Cardiac fibroblast (primary cell): ENCODE measurements at regions not wholly inside any gene's neighbourhood (a gene's known extent, or its start where the extent isn't known, plus 50 kb on each side); places are given as distances from the start of the nearest gene placed in this dataset.

Experiments used
- DNase-seq, 2 donors: peaks; one replicate each; pipeline versions ENCODE4 v3.0.0 to v3.0.0-alpha.2; 2010; ENCODE audit warnings: low read depth in 2 of 2
- H3K4me3 ChIP-seq, 2 donors: replicated peaks in 1 of 2; 1 replicate in 1 of 2; 2 replicates in 1 of 2; pipeline ENCODE4 v1.5.1; 2011; ENCODE audit warnings: low read depth in 2 of 2, low read length in 2 of 2, mild to moderate bottlenecking in 2 of 2, moderate library complexity in 1 of 2
- CTCF ChIP-seq: IDR thresholded peaks from one replicate; pipeline ENCODE4 v1.5.1; 2011; ENCODE audit warnings: low read depth, mild to moderate bottlenecking, low read length, inconsistent platforms

GRCh38 chr7:131236318-131236672, 91.4 kb upstream of the MKLN1 start:
- H3K4me3 ChIP-seq: no peak overlapping the region
- no peak for DNase-seq
- no peak for TF ChIP-seq CTCF

- TF ChIP-seq CTCF: no peak
- DNase-seq: peak; percentile 70 to 90
Measured at GRCh38 chr7:131238347-131238931, 89.2 kb upstream of the MKLN1 start.

GRCh38 chr7:131241386-131241785, 86.3 kb upstream of the MKLN1 start:
- no peak overlapping the region for H3K4me3 ChIP-seq
- no peak for TF ChIP-seq CTCF
- DNase-seq: no peak

More at GRCh38 chr7:131238347-131238931, 89.2 kb upstream of the MKLN1 start:
- H3K4me3 ChIP-seq: no peak overlapping the region

- no peak for TF ChIP-seq CTCF
- H3K4me3 ChIP-seq: no peak overlapping the region
- no peak for DNase-seq
Measured at GRCh38 chr7:131242123-131242650, 85.5 kb upstream of the MKLN1 start.

GRCh38 chr7:131244259-131244852, 83.3 kb upstream of the MKLN1 start:
- peak; percentile 82 to 96 for DNase-seq
- TF ChIP-seq CTCF: no peak
- no peak overlapping the region for H3K4me3 ChIP-seq

GRCh38 chr7:131249003-131249402, 78.7 kb upstream of the MKLN1 start:
- peak; percentile 95 to 99 for DNase-seq
- no peak overlapping the region for H3K4me3 ChIP-seq
- no peak for TF ChIP-seq CTCF
